SK-N-SH treated with all-trans-retinoic acid at 6 μM for 48 hours (cell line): ENCODE measurements at regions not wholly inside any gene's neighbourhood (a gene's known extent, or its start where the extent isn't known, plus 50 kb on each side); places are given as distances from the start of the nearest gene placed in this dataset.

Experiments
- CSDC2 ChIP-seq: fragments of 250-450 bp; sonication (Bioruptor Pico); IDR thresholded peaks from 2 replicates; pipeline ENCODE4 v1.5.0; 2020; ENCODE audit warnings: mild to moderate bottlenecking, moderate library complexity
- GLIS3 ChIP-seq: fragments of 250-450 bp; sonication (Bioruptor Pico); IDR thresholded peaks from 2 replicates; pipeline ENCODE4 v1.5.0; 2020; ENCODE audit warnings: mild to moderate bottlenecking, moderate library complexity
- OSR1 ChIP-seq: fragments of 250-450 bp; sonication (Bioruptor Pico); IDR thresholded peaks from 2 replicates; pipeline ENCODE4 v1.8.0; 2022; ENCODE audit warnings: moderate library complexity, mild to moderate bottlenecking, inconsistent platforms
- RARB ChIP-seq: fragments of 250-450 bp; sonication (Bioruptor Pico); IDR thresholded peaks from 2 replicates; pipeline ENCODE4 v1.8.0; 2021; ENCODE audit warnings: mild to moderate bottlenecking, moderate library complexity
- TCF4 ChIP-seq: fragments of 250-450 bp; sonication (Bioruptor Pico); IDR thresholded peaks from 2 replicates; pipeline ENCODE4 v1.8.0; 2021; ENCODE audit warnings: mild to moderate bottlenecking, moderate library complexity, borderline replicate concordance
- ZFP30 ChIP-seq: fragments of 450-650 bp; formaldehyde crosslinking; IDR thresholded peaks from 2 replicates; pipeline ENCODE4 v1.5.0; 2022; ENCODE audit warnings: mild to moderate bottlenecking, moderate library complexity
- TF ChIP-seq, protein P1 (sequence below): fragments of 250-450 bp; sonication (Bioruptor Pico); IDR thresholded peaks from 2 replicates; pipeline ENCODE4 v1.8.0; 2021; ENCODE audit warnings: low read depth, mild to moderate bottlenecking, moderate library complexity, borderline replicate concordance
- TF ChIP-seq, protein P2 (sequence below): fragments of 250-450 bp; sonication (Bioruptor Pico); IDR thresholded peaks from 2 replicates; pipeline ENCODE4 v1.8.0; 2020; ENCODE audit warnings: mild to moderate bottlenecking, moderate library complexity, borderline replicate concordance

DNA sequence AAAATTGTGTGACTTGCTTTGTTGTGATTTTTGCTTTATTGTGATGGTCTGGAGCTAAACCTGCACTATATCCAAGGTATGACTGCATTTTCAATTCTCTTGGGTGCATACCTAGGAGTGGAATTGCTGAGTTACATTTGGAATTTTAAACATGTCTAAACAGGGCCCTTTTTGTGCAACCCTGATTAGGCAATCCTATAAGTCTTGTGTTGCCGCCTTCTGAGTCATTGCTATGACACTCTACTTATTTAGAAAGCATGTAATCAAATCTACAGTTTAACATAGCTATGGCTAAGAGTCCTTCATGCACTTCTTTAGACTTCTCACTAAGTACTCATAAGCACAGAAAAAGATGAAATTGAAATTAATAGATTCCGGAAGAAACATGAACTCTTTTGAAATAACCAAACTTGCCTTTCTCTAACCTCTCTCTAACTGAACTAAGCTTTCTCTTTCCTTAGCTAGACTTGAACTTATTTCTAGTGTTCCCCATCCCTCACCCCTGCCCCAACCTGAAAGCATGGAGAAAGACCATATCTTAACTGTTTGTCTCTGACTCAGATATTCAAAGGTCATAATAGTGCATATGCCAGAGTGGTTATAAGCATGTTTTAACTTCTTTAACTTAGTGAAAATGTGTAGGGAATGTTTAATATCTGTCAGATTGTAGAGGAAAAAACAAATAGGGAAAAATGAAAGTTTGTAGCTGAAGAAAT lies 203.0 kb downstream of the SNAPC1 start:
- no peak for TF ChIP-seq CSDC2
- no peak for TF ChIP-seq ZFP30 (CRISPR knock-in tag)
- TF ChIP-seq, protein P1, sequence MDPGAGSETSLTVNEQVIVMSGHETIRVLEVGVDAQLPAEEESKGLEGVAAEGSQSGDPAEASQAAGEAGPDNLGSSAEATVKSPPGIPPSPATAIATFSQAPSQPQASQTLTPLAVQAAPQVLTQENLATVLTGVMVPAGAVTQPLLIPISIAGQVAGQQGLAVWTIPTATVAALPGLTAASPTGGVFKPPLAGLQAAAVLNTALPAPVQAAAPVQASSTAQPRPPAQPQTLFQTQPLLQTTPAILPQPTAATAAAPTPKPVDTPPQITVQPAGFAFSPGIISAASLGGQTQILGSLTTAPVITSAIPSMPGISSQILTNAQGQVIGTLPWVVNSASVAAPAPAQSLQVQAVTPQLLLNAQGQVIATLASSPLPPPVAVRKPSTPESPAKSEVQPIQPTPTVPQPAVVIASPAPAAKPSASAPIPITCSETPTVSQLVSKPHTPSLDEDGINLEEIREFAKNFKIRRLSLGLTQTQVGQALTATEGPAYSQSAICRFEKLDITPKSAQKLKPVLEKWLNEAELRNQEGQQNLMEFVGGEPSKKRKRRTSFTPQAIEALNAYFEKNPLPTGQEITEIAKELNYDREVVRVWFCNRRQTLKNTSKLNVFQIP = no peak
- no peak for TF ChIP-seq GLIS3 (CRISPR knock-in tag)
- no peak for TF ChIP-seq TCF4
- TF ChIP-seq, protein P2, sequence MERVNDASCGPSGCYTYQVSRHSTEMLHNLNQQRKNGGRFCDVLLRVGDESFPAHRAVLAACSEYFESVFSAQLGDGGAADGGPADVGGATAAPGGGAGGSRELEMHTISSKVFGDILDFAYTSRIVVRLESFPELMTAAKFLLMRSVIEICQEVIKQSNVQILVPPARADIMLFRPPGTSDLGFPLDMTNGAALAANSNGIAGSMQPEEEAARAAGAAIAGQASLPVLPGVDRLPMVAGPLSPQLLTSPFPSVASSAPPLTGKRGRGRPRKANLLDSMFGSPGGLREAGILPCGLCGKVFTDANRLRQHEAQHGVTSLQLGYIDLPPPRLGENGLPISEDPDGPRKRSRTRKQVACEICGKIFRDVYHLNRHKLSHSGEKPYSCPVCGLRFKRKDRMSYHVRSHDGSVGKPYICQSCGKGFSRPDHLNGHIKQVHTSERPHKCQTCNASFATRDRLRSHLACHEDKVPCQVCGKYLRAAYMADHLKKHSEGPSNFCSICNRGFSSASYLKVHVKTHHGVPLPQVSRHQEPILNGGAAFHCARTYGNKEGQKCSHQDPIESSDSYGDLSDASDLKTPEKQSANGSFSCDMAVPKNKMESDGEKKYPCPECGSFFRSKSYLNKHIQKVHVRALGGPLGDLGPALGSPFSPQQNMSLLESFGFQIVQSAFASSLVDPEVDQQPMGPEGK (CRISPR knock-in tag) = no peak
- no peak for TF ChIP-seq RARB
- no peak for TF ChIP-seq OSR1
